ENCODE measurements at regions not wholly inside any gene's neighbourhood (a gene's known extent, or its start where the extent isn't known, plus 50 kb on each side); places are given as distances from the start of the nearest gene placed in this dataset.

DNA sequence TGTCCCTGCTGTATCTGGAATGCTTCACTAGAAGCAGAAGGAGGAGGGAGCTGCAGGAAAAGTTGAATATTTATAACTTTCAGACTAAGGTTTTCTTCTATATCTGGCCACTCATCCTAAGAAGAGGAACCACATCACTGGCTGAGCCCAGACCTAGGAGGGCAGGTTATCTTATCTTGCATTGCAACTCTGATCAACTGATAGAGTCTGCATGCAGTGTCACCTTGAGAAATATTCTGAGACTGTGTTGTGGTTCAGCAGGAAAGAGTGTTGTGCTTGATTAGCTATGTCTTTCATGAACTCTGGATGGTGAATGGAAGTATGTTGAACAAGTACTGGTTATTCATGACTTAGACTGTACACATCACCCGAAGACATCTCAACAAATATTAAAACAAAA, 460.0 kb downstream of the TOX3 start:
- TF ChIP-seq CTCF (IDR thresholded peaks at IDR 0.05), result no peak
- no peaks in the 10 kb centered on the region for H3K27me3 ChIP-seq
- no peak overlapping the region for H3K4me3 ChIP-seq (ENCODE audit: low read depth in 1 of 2, low read length in 1 of 2)
- no peaks in the 10 kb centered on the region for H3K9me3 ChIP-seq
- H3K36me3 ChIP-seq, result no peaks in the 10 kb centered on the region
- no peaks in the 10 kb centered on the region for H3K4me1 ChIP-seq (ENCODE audit: control insufficient read depth in 1 of 2, insufficient read depth in 1 of 2, low read depth in 1 of 2, low read length in 1 of 2)
- no peak overlapping the region for H3K27ac ChIP-seq

DNA sequence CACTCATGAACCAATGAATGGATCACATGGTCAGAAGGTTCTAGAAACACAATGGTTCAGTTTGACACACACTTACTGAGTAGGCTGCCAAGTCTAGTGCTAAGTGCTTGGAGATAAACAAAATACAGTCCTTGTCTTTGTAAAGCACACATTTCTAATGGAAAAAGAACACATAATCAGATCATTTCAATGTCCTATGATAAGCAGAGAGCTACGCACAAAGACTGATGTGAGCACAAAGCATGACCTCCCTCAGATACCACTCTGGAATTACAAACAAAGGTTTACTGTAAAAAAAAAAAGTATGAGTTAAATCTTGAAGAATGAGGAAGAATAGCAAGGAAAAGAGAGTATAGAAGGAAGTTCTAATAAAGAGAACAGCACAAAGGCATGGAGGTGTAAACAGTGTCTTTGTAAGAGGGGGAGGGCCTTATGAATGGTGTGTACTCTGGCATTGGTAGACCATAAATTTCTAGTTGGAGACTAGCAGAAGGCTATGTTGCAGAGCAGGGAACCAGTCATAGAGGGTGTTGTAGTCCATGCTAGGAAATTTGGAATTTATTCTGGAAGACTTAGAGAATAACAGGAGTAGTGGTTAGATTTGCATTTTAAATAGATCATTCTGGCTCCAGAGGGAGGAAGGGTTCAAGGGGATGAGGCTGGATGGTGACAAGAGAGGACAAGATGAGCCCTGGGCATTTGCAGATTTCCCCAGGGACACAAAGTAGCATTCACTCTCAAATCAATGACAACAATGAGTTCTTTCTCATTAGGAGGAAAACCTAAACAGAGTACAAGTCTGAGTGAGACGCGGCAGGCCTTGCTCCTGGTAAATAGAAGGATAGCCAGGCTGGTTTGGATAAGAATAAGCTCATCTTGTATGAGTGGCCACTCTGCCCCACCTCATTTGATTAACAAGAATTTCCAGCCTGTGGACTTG, 468.0 kb downstream of the TOX3 start:
- no peak overlapping the region for H3K4me3 ChIP-seq (ENCODE audit: low read depth in 1 of 2, low read length in 1 of 2)
- no peaks in the 10 kb centered on the region for H3K36me3 ChIP-seq
- H3K27ac ChIP-seq, result no peak overlapping the region
- no peak for TF ChIP-seq CTCF (IDR thresholded peaks at IDR 0.05)
- H3K27me3 ChIP-seq, result no peaks in the 10 kb centered on the region
- H3K4me1 ChIP-seq (ENCODE audit: control insufficient read depth in 1 of 2, insufficient read depth in 1 of 2, low read depth in 1 of 2, low read length in 1 of 2), result no peaks in the 10 kb centered on the region
- H3K9me3 ChIP-seq, result no peaks in the 10 kb centered on the region

GRCh38 chr16:52077607-52078006, 469.3 kb downstream of the TOX3 start:
- TF ChIP-seq CTCF (IDR thresholded peaks at IDR 0.05), result no peak
- Histone ChIP-seq H3K9me3 (no peaks in the 10 kb centered on the region), H3K27me3 (no peaks in the 10 kb centered on the region), H3K4me1 (ENCODE audit: control insufficient read depth in 1 of 2, insufficient read depth in 1 of 2, low read depth in 1 of 2, low read length in 1 of 2) (no peaks in the 10 kb centered on the region), H3K36me3 (no peaks in the 10 kb centered on the region), H3K27ac (no peak overlapping the region), H3K4me3 (ENCODE audit: low read depth in 1 of 2, low read length in 1 of 2) (no peak overlapping the region)

DNA sequence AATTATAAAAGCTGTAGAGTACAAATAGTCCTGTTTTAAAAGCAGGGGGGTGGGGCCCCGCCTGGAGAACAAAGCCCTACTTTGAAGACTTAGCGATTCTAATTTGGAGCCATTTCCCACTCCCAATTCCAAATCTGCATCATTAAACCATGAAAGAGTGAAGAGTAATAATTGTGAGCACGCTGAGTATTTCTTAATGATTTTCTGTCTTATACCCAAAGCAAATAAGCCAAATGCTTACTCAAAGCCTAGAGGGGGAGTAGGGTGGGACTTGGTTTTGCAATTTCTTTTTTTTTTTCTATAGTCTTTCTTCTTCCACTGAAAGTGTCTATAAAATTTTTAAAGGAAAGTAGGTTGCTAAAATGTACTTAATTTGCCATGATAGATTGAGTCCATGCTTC, 470.1 kb downstream of the TOX3 start:
- H3K9me3 ChIP-seq, result no peaks in the 10 kb centered on the region
- H3K27me3 ChIP-seq, result no peaks in the 10 kb centered on the region
- no peak overlapping the region for H3K4me3 ChIP-seq (ENCODE audit: low read depth in 1 of 2, low read length in 1 of 2)
- no peak overlapping the region for H3K27ac ChIP-seq
- no peaks in the 10 kb centered on the region for H3K4me1 ChIP-seq (ENCODE audit: control insufficient read depth in 1 of 2, insufficient read depth in 1 of 2, low read depth in 1 of 2, low read length in 1 of 2)
- no peaks in the 10 kb centered on the region for H3K36me3 ChIP-seq
- no peak for TF ChIP-seq CTCF (IDR thresholded peaks at IDR 0.05)

DNA sequence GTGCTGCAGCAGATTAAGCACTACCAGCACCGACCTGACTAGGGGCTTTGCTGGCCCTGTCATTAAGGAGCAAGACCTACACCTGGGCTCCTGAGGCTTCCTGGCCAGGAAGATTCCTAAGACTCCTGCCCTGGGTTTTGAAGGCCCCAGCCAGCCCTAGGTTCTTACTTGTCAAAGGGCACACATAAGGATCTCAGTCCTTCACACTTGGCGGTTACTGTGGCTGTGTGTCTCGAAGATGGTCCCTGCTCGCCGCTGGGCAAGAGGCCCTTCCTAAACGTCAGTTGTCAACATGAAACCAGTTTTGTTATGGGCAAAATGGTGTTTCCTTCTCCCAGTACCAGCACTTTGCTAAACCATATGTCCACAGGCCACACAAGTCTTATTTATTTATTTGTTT, 470.6 kb downstream of the TOX3 start:
- H3K36me3 ChIP-seq, result no peaks in the 10 kb centered on the region
- H3K4me1 ChIP-seq (ENCODE audit: control insufficient read depth in 1 of 2, insufficient read depth in 1 of 2, low read depth in 1 of 2, low read length in 1 of 2), result no peaks in the 10 kb centered on the region
- H3K27ac ChIP-seq, result no peak overlapping the region
- no peak overlapping the region for H3K4me3 ChIP-seq (ENCODE audit: low read depth in 1 of 2, low read length in 1 of 2)
- no peaks in the 10 kb centered on the region for H3K27me3 ChIP-seq
- TF ChIP-seq CTCF (IDR thresholded peaks at IDR 0.05), result no peak
- no peaks in the 10 kb centered on the region for H3K9me3 ChIP-seq
